NCI-H2196 (cell line): ENCODE measurements at regions not wholly inside any gene's neighbourhood (a gene's known extent, or its start where the extent isn't known, plus 50 kb on each side); places are given as distances from the start of the nearest gene placed in this dataset.
"Not testable (repeated sequence)": the region's sequence is repeated elsewhere in the genome, so short reads cannot be mapped to it uniquely, and the experiment has no call there.

Experiments
- DNase-seq: peaks from one replicate; lab custom pipeline; 2025; ENCODE audit not compliant: unreplicated experiment; lab: John Stamatoyannopoulos, UW

GRCh38 chr9:124124729-124125650 is 113.4 kb downstream of the LHX2 start:
- no peak for DNase-seq

- DNase-seq = no peak
Measured at GRCh38 chr9:124125651-124125977, 114.0 kb downstream of the LHX2 start.

- peak; percentile 79 for DNase-seq
Measured at GRCh38 chr9:124126648-124127646, 115.4 kb downstream of the LHX2 start.

- no peak for DNase-seq
Measured at GRCh38 chr9:124128568-124129166, 117.1 kb downstream of the LHX2 start.

- DNase-seq = no peak
Measured at GRCh38 chr9:124130277-124131075, 118.9 kb downstream of the LHX2 start.

GRCh38 chr9:124131518-124131917 is 120.0 kb downstream of the LHX2 start:
- not testable (repeated sequence) for DNase-seq

GRCh38 chr9:124132671-124133147 is 121.1 kb downstream of the LHX2 start:
- DNase-seq = no peak

- DNase-seq = peak; percentile 11
Measured at GRCh38 chr9:124133727-124134126, 122.2 kb downstream of the LHX2 start.

- no peak for DNase-seq
Measured at GRCh38 chr9:124134526-124134925, 123.0 kb downstream of the LHX2 start.

- DNase-seq = no peak
Measured at GRCh38 chr9:124135813-124136365, 121.9 kb upstream of the NEK6 start.

- no peak for DNase-seq
Measured at GRCh38 chr9:124137009-124137943, 120.5 kb upstream of the NEK6 start.

- no peak for DNase-seq
Measured at GRCh38 chr9:124137944-124138335, 119.8 kb upstream of the NEK6 start.

- no peak for DNase-seq
Measured at GRCh38 chr9:124139001-124139400, 118.7 kb upstream of the NEK6 start.

GRCh38 chr9:124140941-124141568 is 116.7 kb upstream of the NEK6 start:
- DNase-seq = no peak

- not testable (repeated sequence) for DNase-seq
Measured at GRCh38 chr9:124144561-124145123, 113.1 kb upstream of the NEK6 start.

GRCh38 chr9:124146031-124146561 is 111.7 kb upstream of the NEK6 start:
- DNase-seq = no peak

GRCh38 chr9:124149992-124150391 is 107.8 kb upstream of the NEK6 start:
- DNase-seq = no peak

- no peak for DNase-seq
Measured at GRCh38 chr9:124163760-124164255, 93.9 kb upstream of the NEK6 start.
